ENCODE measurements at regions not wholly inside any gene's neighbourhood (a gene's known extent, or its start where the extent isn't known, plus 50 kb on each side); places are given as distances from the start of the nearest gene placed in this dataset.
"Not testable (repeated sequence)": the region's sequence is repeated elsewhere in the genome, so short reads cannot be mapped to it uniquely, and the experiment has no call there.

DNA sequence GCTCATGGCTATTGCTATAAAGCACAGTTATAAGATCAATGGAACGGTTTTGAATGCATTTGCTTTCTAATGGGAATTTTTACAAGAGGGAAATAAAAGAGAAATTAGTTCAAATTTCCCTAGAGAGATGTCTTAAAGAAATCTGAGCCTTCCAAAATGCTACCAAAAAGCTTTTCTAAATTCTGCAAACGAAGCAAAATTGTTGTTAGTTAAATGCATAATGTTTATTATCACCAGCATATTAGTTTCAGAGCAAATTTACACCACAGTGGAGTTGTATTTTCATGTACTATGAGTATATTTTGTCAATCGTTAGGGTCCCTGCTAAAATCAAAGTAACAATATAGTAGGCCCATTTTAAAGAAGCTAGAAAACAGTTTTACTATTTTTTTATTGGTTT, 67.4 kb upstream of the KIF2A start:
- not testable (repeated sequence) for DNase-seq

DNA sequence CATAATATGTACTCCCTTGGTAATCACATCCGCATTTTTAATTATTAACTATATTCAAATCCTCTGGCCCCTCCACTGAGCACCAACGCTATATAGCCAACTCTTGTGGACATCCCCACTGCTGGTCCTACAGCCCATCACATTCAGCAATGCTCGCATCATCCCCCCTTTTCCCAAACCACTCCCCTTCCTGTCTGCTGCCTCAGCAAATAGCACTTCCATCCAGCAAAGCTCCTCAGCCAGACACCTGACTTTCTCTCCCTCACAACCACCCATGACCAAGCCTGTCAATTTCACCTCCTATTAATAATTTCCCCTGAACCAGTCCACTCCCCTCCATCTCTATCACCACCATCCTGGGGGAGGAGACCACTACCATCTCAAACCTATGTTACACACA, 65.5 kb upstream of the KIF2A start:
- not testable (repeated sequence) for DNase-seq

DNA sequence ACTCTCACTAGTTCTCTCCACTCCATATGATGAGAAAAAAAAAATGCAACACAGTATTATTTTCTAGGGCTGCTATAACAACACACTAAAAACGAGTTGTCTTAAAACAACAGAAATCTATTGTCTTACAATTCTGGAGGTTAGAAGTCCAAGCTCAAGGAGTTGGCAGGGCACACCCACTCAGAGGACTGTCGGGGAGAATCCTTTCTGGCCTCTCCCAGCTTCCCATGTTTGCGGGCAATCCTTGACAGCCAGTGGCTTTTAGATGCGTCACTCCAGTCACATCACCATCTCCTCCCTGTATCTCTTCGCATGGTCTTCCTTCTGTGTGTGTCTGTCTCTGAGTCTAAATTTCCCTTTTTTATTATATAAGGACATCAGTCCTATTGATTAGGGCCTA, 64.0 kb upstream of the KIF2A start:
- not testable (repeated sequence) for DNase-seq

DNA sequence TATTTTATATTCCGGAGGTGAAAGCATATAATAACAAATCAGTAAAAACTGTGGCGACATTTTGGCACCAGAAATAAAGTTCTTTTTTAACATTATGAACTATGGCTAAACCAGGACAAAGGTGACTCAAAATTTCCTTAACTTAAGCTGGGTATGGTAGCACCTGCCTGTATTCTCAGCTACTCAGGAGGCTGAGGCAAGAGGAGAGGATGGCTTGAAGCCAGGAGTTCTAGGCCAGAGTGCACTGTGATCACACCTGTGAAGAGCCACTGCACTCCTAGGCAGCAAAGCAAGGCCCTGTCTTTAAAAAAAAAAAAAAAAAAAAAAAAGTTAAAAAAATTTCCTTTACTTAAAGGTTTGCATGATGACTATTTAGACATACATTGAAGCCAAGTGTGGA, 63.0 kb upstream of the KIF2A start:
- not testable (repeated sequence) for DNase-seq

DNA sequence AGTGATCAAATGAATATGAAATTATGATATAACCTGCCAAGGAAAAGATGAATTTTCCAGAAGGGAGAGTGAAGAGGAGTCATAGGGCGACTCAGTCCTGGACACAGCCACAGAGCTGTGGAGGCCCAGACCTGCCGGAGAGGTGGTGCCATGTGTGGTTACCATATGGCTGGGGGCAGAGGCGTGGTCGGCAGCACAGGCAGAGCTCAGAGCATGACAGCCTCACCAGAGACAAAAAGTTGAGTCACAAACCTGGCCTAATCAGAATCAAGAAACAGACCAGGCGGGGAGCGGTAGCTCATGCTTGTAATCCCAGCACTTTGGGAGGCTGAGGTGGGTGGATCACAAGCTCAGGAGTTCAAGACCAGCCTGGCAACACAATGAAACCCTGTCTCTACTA, 57.8 kb upstream of the KIF2A start:
- DNase-seq: not testable (repeated sequence)

DNA sequence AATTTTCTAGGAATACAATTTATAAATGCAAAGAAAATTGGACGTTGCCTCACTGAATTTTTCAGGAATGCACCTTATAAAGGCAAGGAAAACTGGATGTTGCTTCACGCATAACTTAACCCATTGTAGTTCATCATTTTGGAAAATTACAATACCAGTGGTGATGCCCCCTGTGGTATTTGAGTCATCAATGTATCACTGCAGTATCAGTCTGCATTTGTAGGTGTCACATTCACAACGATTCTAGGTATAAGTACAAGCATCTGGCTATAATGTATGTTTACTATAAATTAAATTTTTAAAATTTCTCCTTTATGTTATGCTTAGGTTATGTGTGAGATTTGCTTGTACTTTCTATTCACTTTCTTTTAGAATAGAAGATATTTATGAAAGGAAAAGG, 55.9 kb upstream of the KIF2A start:
- DNase-seq: not testable (repeated sequence)

DNA sequence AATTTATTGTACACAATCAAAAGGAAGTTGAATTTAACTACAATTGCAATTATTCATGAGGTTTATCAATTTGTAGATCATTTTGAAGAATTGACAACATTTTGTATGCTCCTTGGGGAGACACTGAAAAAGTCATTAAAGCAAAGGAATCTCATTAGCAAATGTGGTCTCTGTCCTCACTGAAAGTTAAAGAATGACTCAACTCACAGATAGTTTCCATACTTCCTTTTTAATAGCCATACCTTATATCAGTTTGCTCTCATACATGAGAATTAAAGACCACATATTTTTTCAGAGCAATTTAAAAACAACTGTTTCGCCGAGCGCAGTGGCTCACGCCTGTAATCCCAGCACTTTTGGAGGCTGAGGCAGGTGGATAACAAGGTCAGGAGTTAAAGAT, 55.1 kb upstream of the KIF2A start:
- DNase-seq: not testable (repeated sequence)

DNA sequence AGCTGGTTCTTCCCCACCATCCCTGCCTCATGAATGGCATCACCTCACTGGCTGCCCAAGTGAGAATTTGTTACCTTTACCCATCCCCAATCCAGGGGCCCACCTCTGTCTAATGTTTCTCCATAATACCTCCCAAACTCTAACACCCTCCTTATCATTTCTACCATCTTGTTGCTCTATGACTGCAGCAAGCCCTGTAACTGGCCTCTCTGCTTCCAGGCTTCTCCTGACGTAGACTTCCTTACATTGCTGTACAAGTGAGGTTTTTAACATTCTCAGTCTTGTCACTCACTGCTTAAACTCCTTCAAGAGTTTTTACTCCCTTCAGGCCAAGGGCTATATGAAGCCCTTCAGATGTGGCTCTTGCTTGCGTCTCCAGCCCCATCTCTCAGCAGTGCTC, 53.5 kb upstream of the KIF2A start:
- not testable (repeated sequence) for DNase-seq

- DNase-seq: not testable (repeated sequence)
Observed at GRCh38 chr5:62255551-62255950, 50.5 kb upstream of the KIF2A start.

DNA sequence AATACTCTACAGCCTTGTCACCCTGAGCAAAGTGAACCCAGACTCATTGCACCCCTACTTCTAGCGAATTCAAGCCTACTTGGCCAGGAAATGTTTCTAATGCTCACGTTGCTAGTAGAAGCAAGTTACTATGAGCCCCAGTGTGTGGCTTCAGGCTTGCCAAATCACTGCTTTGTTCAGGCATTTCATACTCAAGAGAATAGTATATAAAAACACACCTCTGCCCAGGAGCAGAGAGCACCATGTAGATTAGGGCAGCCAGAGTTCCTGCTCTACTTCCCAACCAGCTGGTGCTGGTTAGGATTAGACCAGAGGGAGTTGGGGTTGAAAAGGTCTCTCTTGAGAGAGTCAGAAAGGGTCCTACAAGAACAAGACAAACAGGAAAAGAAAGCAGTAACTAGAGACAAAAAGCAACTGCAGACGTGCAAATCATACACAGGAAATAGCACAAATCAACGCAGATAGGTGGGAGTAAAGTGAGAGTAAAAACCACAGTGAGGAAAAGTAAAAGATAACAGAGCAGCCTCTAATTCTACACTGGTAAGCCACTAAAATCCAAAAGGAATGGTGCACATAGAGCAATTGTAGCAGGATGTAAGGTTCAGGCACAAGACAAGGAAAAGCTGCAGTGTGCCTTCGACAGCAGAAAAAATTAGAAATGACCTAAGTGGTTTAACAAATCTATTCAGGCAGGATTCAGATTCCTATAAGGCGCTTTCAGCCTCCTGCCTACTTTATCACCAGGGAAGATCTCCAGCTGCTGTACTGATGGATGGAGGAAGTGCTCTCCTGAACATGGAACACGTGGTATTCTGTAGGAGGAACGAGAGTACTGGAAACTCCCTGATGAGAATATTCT, 49.6 kb upstream of the KIF2A start:
- no peak for DNase-seq

Data from NCI-H526 treated with DMSO at 0.1 percent for 48 hours (cell line).